Mesothelial cell of epicardium (in vitro differentiated cells): ENCODE measurements at regions not wholly inside any gene's neighbourhood (a gene's known extent, or its start where the extent isn't known, plus 50 kb on each side); places are given as distances from the start of the nearest gene placed in this dataset.

ENCODE experiments used
- DNase-seq, 2 experiments: peaks; one replicate each; pipeline ENCODE4 v3.0.0; 2021; ENCODE audit warnings: low spot score in 2 of 2; ENCODE audit not compliant: unreplicated experiment in 2 of 2
- H3K27ac Mint-ChIP-seq: 2 replicates; pipeline ENCODE4 v1.8.0; 2021; ENCODE audit warnings: mixed read lengths
- H3K27me3 Mint-ChIP-seq: 2 replicates; pipeline ENCODE4 v1.8.0; 2021; ENCODE audit warnings: low read depth, mixed read lengths
- H3K36me3 Mint-ChIP-seq: 2 replicates; pipeline ENCODE4 v1.8.0; 2021; ENCODE audit warnings: mixed read lengths
- H3K4me1 Mint-ChIP-seq: 2 replicates; pipeline ENCODE4 v1.8.0; 2021; ENCODE audit warnings: mixed read lengths
- H3K4me3 Mint-ChIP-seq: 2 replicates; pipeline ENCODE4 v1.8.0; 2021; ENCODE audit warnings: mild to moderate bottlenecking, moderate library complexity, mixed read lengths
- H3K9me3 Mint-ChIP-seq: 2 replicates; pipeline ENCODE4 v1.8.0; 2021; ENCODE audit warnings: mixed read lengths
- TF ChIP-seq, protein P1 (sequence below): fragments of 200-600 bp; sonication (generic); IDR thresholded peaks from one replicate; pipeline ENCODE4 v1.5.0; 2021; ENCODE audit warnings: antibody characterized with exemption; ENCODE audit not compliant: unreplicated experiment

DNA sequence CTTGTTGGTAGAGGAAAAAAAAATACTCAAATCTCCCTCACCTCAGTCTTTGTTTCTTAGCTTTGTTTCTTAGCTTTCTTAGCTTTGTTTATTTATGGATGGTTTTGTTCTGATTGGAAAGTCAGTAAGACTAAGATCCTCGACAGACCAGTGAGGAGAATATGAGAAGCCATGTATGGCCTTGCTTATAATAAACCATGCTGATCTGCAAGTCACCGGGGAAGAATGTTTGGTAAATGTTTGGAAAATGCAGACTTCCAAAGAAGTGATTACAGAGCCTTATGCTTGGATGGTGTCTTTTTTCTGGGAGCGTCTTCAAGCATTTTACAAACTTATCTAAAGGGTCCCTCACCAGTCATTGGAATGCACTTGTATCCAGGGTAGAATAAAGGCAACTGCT, 90.1 kb upstream of the NOCT start:
- H3K9me3 Mint-ChIP-seq, result peaks cover 11% of the 10 kb centered on the region

DNA sequence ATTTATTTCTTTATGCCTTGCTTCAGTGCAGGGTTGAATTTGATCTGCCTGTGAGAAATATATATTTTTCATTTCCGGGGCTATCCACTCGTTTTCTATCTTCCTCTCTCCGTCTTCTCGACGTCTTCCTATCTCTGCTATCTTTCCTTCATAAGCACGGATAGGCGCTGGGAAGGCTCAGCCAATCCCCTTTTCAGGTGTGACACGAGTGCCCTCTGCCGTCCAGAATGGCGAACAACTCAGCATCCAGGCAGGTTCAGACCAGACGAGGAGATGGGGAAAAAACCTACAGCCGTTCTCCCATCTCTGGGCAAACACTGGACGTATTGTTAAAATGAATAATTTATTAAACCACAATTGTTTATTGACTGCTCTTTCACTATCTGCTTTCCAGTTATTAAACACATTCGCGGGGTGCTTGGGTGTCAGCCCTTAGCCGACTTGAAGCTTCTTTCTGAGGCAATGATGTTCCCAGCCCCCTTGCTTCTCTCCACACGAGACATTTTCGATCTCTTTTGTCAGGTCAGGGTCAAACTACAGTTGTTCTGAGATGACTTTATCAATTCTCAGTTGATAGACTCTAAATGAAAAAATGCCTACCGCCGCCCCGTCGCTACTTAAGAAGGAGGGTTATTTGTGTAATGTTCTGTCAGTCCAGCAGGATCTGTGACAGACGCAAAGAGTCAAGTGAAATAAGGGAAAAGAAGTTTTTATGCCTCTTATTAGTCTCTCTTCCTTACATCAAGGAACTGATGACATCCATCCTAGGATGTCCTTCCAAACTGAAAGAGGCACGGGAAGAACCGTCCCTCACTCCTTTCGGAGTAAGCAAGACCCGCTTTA, 96.3 kb upstream of the NOCT start:
- TF ChIP-seq, protein P1, sequence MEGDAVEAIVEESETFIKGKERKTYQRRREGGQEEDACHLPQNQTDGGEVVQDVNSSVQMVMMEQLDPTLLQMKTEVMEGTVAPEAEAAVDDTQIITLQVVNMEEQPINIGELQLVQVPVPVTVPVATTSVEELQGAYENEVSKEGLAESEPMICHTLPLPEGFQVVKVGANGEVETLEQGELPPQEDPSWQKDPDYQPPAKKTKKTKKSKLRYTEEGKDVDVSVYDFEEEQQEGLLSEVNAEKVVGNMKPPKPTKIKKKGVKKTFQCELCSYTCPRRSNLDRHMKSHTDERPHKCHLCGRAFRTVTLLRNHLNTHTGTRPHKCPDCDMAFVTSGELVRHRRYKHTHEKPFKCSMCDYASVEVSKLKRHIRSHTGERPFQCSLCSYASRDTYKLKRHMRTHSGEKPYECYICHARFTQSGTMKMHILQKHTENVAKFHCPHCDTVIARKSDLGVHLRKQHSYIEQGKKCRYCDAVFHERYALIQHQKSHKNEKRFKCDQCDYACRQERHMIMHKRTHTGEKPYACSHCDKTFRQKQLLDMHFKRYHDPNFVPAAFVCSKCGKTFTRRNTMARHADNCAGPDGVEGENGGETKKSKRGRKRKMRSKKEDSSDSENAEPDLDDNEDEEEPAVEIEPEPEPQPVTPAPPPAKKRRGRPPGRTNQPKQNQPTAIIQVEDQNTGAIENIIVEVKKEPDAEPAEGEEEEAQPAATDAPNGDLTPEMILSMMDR, result no peak
- Mint-ChIP-seq H3K27me3 (peaks cover 9% of the 10 kb centered on the region), H3K4me3 (peak overlapping the region; percentile 40), H3K27ac (no peak overlapping the region), H3K9me3 (no peaks in the 10 kb centered on the region), H3K36me3 (no peaks in the 10 kb centered on the region), H3K4me1 (peaks cover 17% of the 10 kb centered on the region)
- peak; percentile 47 to 84 for DNase-seq

More for the DNA sequence above, 90.1 kb upstream of the NOCT start:
- H3K27ac Mint-ChIP-seq, result no peak overlapping the region
- peaks cover 3% of the 10 kb centered on the region for H3K27me3 Mint-ChIP-seq
- no peaks in the 10 kb centered on the region for H3K4me1 Mint-ChIP-seq
- no peak overlapping the region for H3K4me3 Mint-ChIP-seq
- TF ChIP-seq, protein P1, result no peak
- H3K36me3 Mint-ChIP-seq, result no peaks in the 10 kb centered on the region
- DNase-seq, result no peak

DNA sequence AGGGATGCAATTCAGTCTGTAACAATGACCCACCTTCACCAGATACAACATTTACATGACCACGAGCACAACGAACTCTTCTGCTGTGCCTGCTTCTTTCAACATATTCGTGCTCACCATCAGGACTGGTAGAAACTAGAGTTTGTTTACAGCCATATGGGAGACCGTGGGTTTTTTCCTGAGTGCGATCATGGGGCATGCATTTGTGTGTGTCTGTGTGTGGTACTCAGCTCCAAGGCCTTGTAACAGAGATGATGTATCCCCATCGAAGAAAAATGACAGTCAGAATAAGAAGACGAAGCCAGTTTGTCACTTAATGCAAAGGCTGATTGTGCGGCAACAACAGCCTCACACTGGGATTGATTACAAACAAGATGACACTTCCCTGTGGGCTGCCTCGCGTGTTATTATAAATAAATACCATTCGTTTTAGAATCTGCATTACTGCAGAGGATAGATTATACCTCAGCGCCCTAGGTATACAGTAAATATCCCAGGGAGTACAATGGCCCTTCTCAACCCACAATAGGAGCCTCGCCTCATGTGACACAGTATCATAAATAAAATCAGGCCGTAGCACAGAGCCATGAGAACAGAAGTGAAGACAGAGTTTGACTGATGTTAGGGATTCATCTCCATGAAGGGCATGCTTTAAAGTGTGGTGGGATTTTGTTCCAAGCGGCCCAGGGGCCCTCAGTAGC, 97.3 kb upstream of the NOCT start:
- no peak overlapping the region for H3K27ac Mint-ChIP-seq
- DNase-seq, result no peak
- H3K4me1 Mint-ChIP-seq, result peaks cover 17% of the 10 kb centered on the region
- H3K9me3 Mint-ChIP-seq, result no peaks in the 10 kb centered on the region
- H3K36me3 Mint-ChIP-seq, result no peaks in the 10 kb centered on the region
- peaks cover 9% of the 10 kb centered on the region for H3K27me3 Mint-ChIP-seq
- TF ChIP-seq, protein P1, result no peak
- peak overlapping the region; percentile 40 for H3K4me3 Mint-ChIP-seq

DNA sequence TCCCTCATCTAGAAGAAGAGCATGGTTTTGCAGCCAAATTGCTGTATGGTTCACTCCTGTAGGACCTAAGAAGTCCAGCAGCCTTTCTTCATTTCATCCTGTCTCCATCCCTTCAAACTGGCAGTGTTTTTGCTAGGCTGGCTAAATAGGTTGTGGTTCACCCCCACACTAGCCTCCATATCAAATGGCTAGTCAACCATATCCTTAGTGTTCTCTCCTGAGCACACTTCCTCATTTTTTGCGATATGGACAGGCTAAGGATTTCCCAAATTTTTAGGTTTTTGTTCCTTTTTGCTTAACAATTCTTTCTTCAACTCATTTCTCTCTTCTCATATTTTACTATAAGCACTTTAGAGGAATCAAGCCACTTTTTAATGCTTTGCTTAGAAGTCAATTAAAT, 98.8 kb upstream of the NOCT start:
- Mint-ChIP-seq H3K4me1 (peaks cover 31% of the 10 kb centered on the region), H3K36me3 (no peaks in the 10 kb centered on the region), H3K27ac (no peak overlapping the region), H3K9me3 (no peaks in the 10 kb centered on the region), H3K4me3 (no peak overlapping the region), H3K27me3 (peaks cover 9% of the 10 kb centered on the region)
- TF ChIP-seq, protein P1, result no peak
- no peak for DNase-seq

DNA sequence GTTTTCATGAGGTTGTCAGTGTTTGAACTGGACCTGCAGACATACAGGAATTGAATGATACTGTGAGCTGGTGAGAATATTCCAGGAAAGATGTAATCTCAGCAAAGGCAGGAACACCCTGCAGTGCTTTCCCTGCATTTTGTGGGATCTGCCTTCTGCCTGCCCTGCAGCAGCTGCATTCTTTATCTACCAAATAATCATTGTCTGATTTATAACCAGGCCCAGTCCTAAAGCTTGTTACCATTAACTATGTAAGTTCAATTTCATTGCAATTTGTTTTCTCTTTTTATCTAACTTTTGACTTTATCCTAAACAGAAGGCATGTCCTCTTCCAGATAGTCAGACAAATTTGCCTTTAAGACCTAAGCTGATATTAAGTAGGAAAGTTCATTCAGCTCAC, 99.8 kb upstream of the NOCT start:
- H3K27ac Mint-ChIP-seq, result no peak overlapping the region
- H3K4me3 Mint-ChIP-seq, result no peak overlapping the region
- DNase-seq, result no peak
- H3K4me1 Mint-ChIP-seq, result peaks cover 40% of the 10 kb centered on the region
- peaks cover 8% of the 10 kb centered on the region for H3K27me3 Mint-ChIP-seq
- H3K9me3 Mint-ChIP-seq, result no peaks in the 10 kb centered on the region
- TF ChIP-seq, protein P1, result no peak
- no peaks in the 10 kb centered on the region for H3K36me3 Mint-ChIP-seq
